Lung (tissue), 11 donors: ENCODE measurements at regions not wholly inside any gene's neighbourhood (a gene's known extent, or its start where the extent isn't known, plus 50 kb on each side); places are given as distances from the start of the nearest gene placed in this dataset.

ENCODE experiments used
- ATAC-seq: fragments of 200-7000 bp; cut with Tn5 transposase; one replicate; pipeline ENCODE4 v1.9.1; 2020; ENCODE audit warnings: moderate number of reproducible peaks; ENCODE audit not compliant: insufficient read depth, low FRiP score
- DNase-seq, 3 donors: peaks; one replicate each; pipeline ENCODE4 v3.0.0-alpha.2; 2013 to 2017
- H3K27ac ChIP-seq, 2 donors: one replicate each; pipeline ENCODE4 v1.5.1; 2013; ENCODE audit warnings: mild to moderate bottlenecking in 2 of 2, moderate library complexity in 2 of 2, control low read depth in 1 of 2, inconsistent platforms in 1 of 2, low read depth in 1 of 2, low read length in 1 of 2
- H3K27me3 ChIP-seq, 3 donors: one replicate each; pipeline ENCODE4 v1.5.1; 2013; ENCODE audit warnings: low read length in 2 of 3; ENCODE audit not compliant: control insufficient read depth in 3 of 3, insufficient read depth in 3 of 3
- H3K36me3 ChIP-seq, 4 donors: one replicate each; pipeline ENCODE4 v1.5.1; 2013; ENCODE audit warnings: low read length in 4 of 4, mild to moderate bottlenecking in 1 of 4, moderate library complexity in 1 of 4; ENCODE audit not compliant: control insufficient read depth in 4 of 4, insufficient read depth in 4 of 4
- H3K4me1 ChIP-seq, 5 donors: one replicate each; pipeline ENCODE4 v1.5.1; 2013; ENCODE audit warnings: low read length in 5 of 5, mild to moderate bottlenecking in 2 of 5, moderate library complexity in 1 of 5; ENCODE audit not compliant: control insufficient read depth in 5 of 5, insufficient read depth in 5 of 5
- H3K4me3 ChIP-seq: one replicate; pipeline ENCODE4 v1.5.1; 2013; ENCODE audit warnings: mild to moderate bottlenecking, control low read depth, moderate library complexity
- H3K9ac ChIP-seq, 2 donors: one replicate each; pipeline ENCODE4 v1.5.1; 2013; ENCODE audit warnings: low read length in 2 of 2, control low read depth in 1 of 2; ENCODE audit not compliant: insufficient read depth in 1 of 2
- H3K9me3 ChIP-seq, 4 donors: one replicate each; pipeline ENCODE4 v1.5.1; 2013; ENCODE audit warnings: low read length in 3 of 4, mild to moderate bottlenecking in 1 of 4, moderate library complexity in 1 of 4; ENCODE audit not compliant: control insufficient read depth in 4 of 4, insufficient read depth in 3 of 4
- CTCF ChIP-seq: IDR thresholded peaks from 2 replicates; pipeline ENCODE4 v1.5.1; 2012; ENCODE audit warnings: mild to moderate bottlenecking; ENCODE audit errors: control extremely low read depth, extremely low read depth
- WGBS, 2 donors: extraction: QIAGEN DNeasy Blood & Tissue Kit; methylation state at CpG; one replicate each; pipeline ENCODE4 v1.1.7; 2013; 5-methylcytosine and 5-hydroxymethylcytosine counted together
- donor health status: control.
- donor health status: control.
- donor health status: Bipolar disorder and iron deficiency.
- donor health status: healthy.
- donor health status: DM: yes; HTN: yes; CAD: no.

DNA sequence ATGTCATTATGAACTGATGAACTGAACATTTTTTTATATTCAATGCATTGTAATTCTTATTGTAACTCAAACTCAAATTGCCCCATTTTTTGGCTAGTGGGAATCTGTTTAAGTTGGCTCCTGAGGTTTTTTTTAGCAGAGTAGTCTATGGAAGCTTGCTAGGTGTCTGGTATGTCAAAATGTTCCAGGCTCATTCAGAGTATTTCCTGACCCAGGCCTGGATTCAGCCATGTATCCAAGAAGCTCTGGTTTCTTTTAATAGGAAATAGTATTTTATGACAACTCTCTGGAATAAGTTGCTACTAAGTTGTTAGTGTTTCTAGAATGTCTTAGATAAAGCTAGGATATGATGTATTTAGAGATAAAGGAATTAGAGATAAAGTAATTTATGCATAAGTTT lies 288.0 kb downstream of the ARL4A start:
- Histone ChIP-seq H3K27ac (no peak overlapping the region), H3K4me3 (no peak overlapping the region), H3K9me3 (no peaks in the 10 kb centered on the region), H3K27me3 (no peaks in the 10 kb centered on the region), H3K4me1 (no peaks in the 10 kb centered on the region), H3K36me3 (no peaks in the 10 kb centered on the region), H3K9ac (no peak overlapping the region)
- TF ChIP-seq CTCF = no peak
- ATAC-seq = no peak
- DNase-seq = no peak

DNA sequence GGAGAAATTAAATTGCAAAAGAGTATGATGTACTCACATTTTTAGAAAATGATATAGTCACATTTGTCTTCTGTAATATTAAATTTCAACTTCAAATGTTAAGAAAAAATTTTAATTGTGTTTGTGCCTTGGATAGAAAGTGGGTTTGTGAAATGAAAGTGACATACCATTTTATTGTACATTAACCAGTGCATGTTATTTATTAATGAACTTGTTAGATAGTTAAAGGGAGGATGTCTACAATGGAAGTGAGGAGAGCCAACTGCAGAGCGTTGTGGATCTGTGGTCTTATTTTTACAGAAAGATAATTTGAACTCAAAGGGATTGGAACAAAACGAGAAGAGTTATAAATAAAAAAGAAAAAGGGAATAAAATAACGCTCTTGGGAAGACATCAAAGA lies 291.7 kb downstream of the ARL4A start:
- H3K36me3 ChIP-seq = no peaks in the 10 kb centered on the region
- H3K27me3 ChIP-seq = no peaks in the 10 kb centered on the region
- ATAC-seq (no peak), DNase-seq (no peak)
- no peak overlapping the region for H3K9ac ChIP-seq
- H3K27ac ChIP-seq = no peak overlapping the region
- no peak for TF ChIP-seq CTCF
- no peak overlapping the region for H3K4me3 ChIP-seq
- H3K9me3 ChIP-seq = no peaks in the 10 kb centered on the region
- WGBS, 2 donors = 78 to 79% methylated on average over 3 of the region's 3 CpGs
- H3K4me1 ChIP-seq = no peaks in the 10 kb centered on the region

GRCh38 chr7:12982178-12982577 lies 294.7 kb downstream of the ARL4A start:
- peak in 1 of 3 donors; percentile 4 for DNase-seq
- no peak for TF ChIP-seq CTCF
- H3K27me3 ChIP-seq = no peaks in the 10 kb centered on the region
- no peaks in the 10 kb centered on the region for H3K9me3 ChIP-seq
- no peak overlapping the region for H3K4me3 ChIP-seq
- H3K36me3 ChIP-seq = no peaks in the 10 kb centered on the region
- no peak overlapping the region for H3K9ac ChIP-seq
- WGBS, 2 donors = 60 to 80% methylated on average over 1 of the region's 1 CpG
- no peak overlapping the region for H3K27ac ChIP-seq
- H3K4me1 ChIP-seq = no peaks in the 10 kb centered on the region
- ATAC-seq = no peak

- Histone ChIP-seq H3K4me1 (no peaks in the 10 kb centered on the region), H3K27me3 (no peaks in the 10 kb centered on the region), H3K9ac (no peak overlapping the region), H3K4me3 (no peak overlapping the region), H3K9me3 (no peaks in the 10 kb centered on the region), H3K27ac (no peak overlapping the region), H3K36me3 (no peaks in the 10 kb centered on the region)
- ATAC-seq (no peak), DNase-seq (no peak)
- WGBS, 2 donors = 81 to 91% methylated on average over 4 of the region's 4 CpGs
- TF ChIP-seq CTCF = no peak
Observed at GRCh38 chr7:12984117-12984516, 296.7 kb downstream of the ARL4A start.
